PFSK-1 (cell line): ENCODE measurements at regions not wholly inside any gene's neighbourhood (a gene's known extent, or its start where the extent isn't known, plus 50 kb on each side); places are given as distances from the start of the nearest gene placed in this dataset.

ENCODE experiments used
- FOXP2 ChIP-seq: optimal IDR thresholded peaks from 2 replicates; pipeline ENCODE3; 2011; ENCODE audit warnings: borderline replicate concordance, control low read depth, inconsistent platforms; ENCODE audit not compliant: insufficient read depth; ENCODE audit errors: extremely low read length, extremely low read depth
- POLR2AphosphoS5 ChIP-seq: IDR thresholded peaks from 2 replicates; pipeline ENCODE4 v1.6.1; 2012; ENCODE audit warnings: low read depth, mild to moderate bottlenecking, control low read depth, low read length, moderate library complexity
- SIN3A ChIP-seq: IDR thresholded peaks from 2 replicates; pipeline ENCODE4 v1.6.1; 2012; ENCODE audit warnings: mild to moderate bottlenecking, low read length, moderate library complexity, borderline replicate concordance; ENCODE audit not compliant: insufficient read depth
- TAF1 ChIP-seq: IDR thresholded peaks from 2 replicates; pipeline ENCODE4 v1.6.1; 2012; ENCODE audit warnings: low read length, control low read depth, borderline replicate concordance; ENCODE audit not compliant: insufficient read depth
- TF ChIP-seq, protein P1 (sequence below), 2 experiments: IDR thresholded peaks; 2 replicates each; pipeline versions ENCODE4 v1.6.1 to v1.8.0; 2011 to 2012; ENCODE audit warnings: low read depth in 2 of 2, low read length in 2 of 2, control low read depth in 1 of 2, inconsistent platforms in 1 of 2, mild to moderate bottlenecking in 1 of 2, moderate library complexity in 1 of 2; ENCODE audit not compliant: insufficient read depth in 1 of 2

DNA sequence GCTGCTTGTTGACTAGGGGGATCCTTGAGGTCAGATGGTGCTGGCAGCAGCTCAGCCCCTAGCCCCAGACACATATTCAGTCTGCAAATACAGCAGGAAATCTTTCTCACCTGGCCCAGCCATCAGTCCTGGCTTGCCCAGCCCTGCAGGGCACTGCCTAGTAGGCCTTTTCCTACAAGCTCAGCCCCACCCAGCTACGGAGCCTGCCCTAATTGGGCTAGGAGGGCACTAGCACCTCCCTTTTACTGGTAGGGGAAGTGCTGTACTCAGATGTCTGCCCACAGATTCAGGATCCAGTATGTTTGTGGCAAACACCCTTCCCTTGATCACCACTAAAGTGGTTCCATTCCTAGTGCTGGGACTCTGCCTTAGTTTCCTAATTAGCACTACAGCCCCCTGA lies 257.1 kb upstream of the CADM1 start:
- TF ChIP-seq TAF1 = no peak
- no peak for TF ChIP-seq SIN3A
- TF ChIP-seq, protein P1, sequence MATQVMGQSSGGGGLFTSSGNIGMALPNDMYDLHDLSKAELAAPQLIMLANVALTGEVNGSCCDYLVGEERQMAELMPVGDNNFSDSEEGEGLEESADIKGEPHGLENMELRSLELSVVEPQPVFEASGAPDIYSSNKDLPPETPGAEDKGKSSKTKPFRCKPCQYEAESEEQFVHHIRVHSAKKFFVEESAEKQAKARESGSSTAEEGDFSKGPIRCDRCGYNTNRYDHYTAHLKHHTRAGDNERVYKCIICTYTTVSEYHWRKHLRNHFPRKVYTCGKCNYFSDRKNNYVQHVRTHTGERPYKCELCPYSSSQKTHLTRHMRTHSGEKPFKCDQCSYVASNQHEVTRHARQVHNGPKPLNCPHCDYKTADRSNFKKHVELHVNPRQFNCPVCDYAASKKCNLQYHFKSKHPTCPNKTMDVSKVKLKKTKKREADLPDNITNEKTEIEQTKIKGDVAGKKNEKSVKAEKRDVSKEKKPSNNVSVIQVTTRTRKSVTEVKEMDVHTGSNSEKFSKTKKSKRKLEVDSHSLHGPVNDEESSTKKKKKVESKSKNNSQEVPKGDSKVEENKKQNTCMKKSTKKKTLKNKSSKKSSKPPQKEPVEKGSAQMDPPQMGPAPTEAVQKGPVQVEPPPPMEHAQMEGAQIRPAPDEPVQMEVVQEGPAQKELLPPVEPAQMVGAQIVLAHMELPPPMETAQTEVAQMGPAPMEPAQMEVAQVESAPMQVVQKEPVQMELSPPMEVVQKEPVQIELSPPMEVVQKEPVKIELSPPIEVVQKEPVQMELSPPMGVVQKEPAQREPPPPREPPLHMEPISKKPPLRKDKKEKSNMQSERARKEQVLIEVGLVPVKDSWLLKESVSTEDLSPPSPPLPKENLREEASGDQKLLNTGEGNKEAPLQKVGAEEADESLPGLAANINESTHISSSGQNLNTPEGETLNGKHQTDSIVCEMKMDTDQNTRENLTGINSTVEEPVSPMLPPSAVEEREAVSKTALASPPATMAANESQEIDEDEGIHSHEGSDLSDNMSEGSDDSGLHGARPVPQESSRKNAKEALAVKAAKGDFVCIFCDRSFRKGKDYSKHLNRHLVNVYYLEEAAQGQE (IDR thresholded peaks at IDR 0.05; ENCODE audit: insufficient read depth in 1 of 2, low read depth in 2 of 2, low read length in 2 of 2) = no peak
- TF ChIP-seq FOXP2 = no peak
- TF ChIP-seq POLR2AphosphoS5 = no peak

GRCh38 chr11:115760461-115761320 lies 256.5 kb upstream of the CADM1 start:
- no peak for TF ChIP-seq SIN3A
- TF ChIP-seq TAF1 = no peak
- no peak for TF ChIP-seq FOXP2
- TF ChIP-seq, protein P1 (IDR thresholded peaks at IDR 0.05; ENCODE audit: insufficient read depth in 1 of 2, low read depth in 2 of 2, low read length in 2 of 2) = no peak
- no peak for TF ChIP-seq POLR2AphosphoS5

- TF ChIP-seq, protein P1 (IDR thresholded peaks at IDR 0.05; ENCODE audit: insufficient read depth in 1 of 2, low read depth in 2 of 2, low read length in 2 of 2) = no peak
- TF ChIP-seq POLR2AphosphoS5 = no peak
- TF ChIP-seq TAF1 = no peak
- no peak for TF ChIP-seq SIN3A
- no peak for TF ChIP-seq FOXP2
Measured at GRCh38 chr11:115759622-115760460, 255.6 kb upstream of the CADM1 start.

DNA sequence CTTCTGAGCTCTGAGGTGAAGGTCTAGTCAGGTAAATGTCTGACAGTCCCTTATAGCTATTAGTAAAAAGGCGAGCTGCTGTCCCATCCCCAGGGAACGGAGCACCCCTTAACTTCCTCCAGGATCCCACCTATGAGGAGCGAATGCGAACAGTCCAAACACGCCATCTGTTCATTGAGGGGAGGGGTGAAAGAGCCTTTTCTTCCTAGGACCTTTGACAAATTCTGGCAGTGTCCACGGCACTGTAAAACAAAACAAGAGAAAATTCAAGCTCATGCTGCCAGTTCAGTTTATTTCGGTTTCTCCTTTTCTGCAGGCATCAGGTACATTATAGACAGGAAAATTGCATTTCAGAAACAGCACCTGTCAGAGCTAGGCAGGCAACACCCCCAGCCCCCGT lies 253.8 kb upstream of the CADM1 start:
- TF ChIP-seq SIN3A (no peak), FOXP2 (no peak), TAF1 (no peak), POLR2AphosphoS5 (no peak)
- TF ChIP-seq, protein P1 (IDR thresholded peaks at IDR 0.05; ENCODE audit: insufficient read depth in 1 of 2, low read depth in 2 of 2, low read length in 2 of 2) = no peak
